T-helper 2 cell treated with Interferon-gamma antibody and Interleukin-4, amounts not matched to agents 5 μg/mL and 100 μg/mL, for 36 hours (primary cell): ENCODE measurements at regions not wholly inside any gene's neighbourhood (a gene's known extent, or its start where the extent isn't known, plus 50 kb on each side); places are given as distances from the start of the nearest gene placed in this dataset.
"Not testable (repeated sequence)": the region's sequence is repeated elsewhere in the genome, so short reads cannot be mapped to it uniquely, and the experiment has no call there.

ENCODE experiments used
- DNase-seq: peaks from one replicate; pipeline ENCODE4 v3.0.0; 2021; ENCODE audit warnings: low spot score
- H3K27ac Mint-ChIP-seq: one replicate; pipeline ENCODE4 v1.8.0; 2021; ENCODE audit warnings: mild to moderate bottlenecking, mixed read lengths
- H3K27me3 Mint-ChIP-seq: one replicate; pipeline ENCODE4 v1.8.0; 2021; ENCODE audit warnings: low read depth, mixed read lengths
- H3K36me3 Mint-ChIP-seq: one replicate; pipeline ENCODE4 v1.8.0; 2021; ENCODE audit warnings: low read depth, mixed read lengths
- H3K4me1 Mint-ChIP-seq: one replicate; pipeline ENCODE4 v1.8.0; 2021; ENCODE audit warnings: low read depth, mixed read lengths
- H3K4me3 Mint-ChIP-seq: one replicate; pipeline ENCODE4 v1.8.0; 2022; ENCODE audit warnings: mild to moderate bottlenecking, moderate library complexity, mixed read lengths
- H3K9me3 Mint-ChIP-seq: one replicate; pipeline ENCODE4 v1.8.0; 2021; ENCODE audit warnings: mixed read lengths

DNA sequence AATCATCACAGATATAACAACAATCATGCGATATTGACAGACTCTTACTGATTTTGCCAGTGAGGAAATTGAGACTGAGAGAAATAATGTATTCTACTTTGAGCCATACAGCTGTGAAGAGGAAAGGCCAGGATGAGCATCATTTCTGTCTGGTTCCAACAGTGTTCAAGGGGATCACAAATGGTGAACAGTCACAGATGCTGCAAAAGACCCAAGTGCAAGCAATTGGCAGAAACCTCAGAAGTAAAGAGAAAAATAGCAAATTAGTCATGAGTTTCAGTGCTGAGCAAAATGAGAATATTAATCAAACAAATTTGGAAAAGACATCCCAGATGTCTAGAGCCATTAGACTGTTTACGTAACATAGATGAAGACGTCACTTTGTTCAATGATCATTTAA, 114.1 kb downstream of the RAB38 start:
- no peaks in the 10 kb centered on the region for H3K9me3 Mint-ChIP-seq
- no peak for DNase-seq
- H3K4me1 Mint-ChIP-seq = no peaks in the 10 kb centered on the region
- no peak overlapping the region for H3K4me3 Mint-ChIP-seq
- peaks cover 4% of the 10 kb centered on the region for H3K27me3 Mint-ChIP-seq
- no peaks in the 10 kb centered on the region for H3K36me3 Mint-ChIP-seq
- no peak overlapping the region for H3K27ac Mint-ChIP-seq

DNA sequence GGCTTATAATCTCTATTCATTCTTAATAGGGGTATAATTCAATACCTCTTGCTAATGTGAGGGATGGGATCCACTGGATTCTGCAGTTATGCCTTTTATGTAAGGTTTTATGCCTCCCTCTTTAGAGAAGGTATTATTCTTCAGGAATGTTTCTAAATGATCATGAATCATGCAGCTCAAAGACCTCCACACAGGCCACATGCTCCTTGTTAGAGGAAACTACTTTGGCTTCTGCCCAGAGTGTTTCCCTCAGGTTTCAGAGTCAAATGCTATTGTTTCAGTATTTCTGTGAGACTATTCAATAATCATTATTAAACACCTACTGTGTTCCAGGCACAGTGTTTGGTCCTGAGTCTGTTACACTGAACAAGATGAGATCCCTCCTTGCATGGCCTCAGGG, 115.9 kb downstream of the RAB38 start:
- no peak overlapping the region for H3K4me3 Mint-ChIP-seq
- no peak for DNase-seq
- no peaks in the 10 kb centered on the region for H3K36me3 Mint-ChIP-seq
- H3K9me3 Mint-ChIP-seq = no peaks in the 10 kb centered on the region
- peaks cover 4% of the 10 kb centered on the region for H3K27me3 Mint-ChIP-seq
- H3K4me1 Mint-ChIP-seq = no peaks in the 10 kb centered on the region
- no peak overlapping the region for H3K27ac Mint-ChIP-seq

DNA sequence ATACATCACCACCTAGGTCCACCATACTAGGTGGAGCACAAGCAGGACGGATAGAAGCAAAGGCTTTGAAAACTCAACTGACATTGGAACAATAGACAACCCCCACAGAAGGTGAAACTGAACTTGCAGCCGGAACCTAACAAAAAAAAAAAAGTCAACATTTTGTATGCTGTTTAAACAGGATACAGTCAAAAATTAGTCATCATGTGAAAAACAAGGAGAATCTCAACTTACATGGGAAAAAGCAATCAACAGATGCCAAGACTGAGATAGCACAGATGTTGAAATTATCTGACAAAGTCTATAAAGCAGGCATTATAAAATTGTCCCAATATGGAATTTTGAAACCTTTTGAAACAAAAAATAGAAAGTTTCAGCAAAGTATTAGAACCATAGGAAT, 123.8 kb downstream of the RAB38 start:
- no peak overlapping the region for H3K4me3 Mint-ChIP-seq
- H3K27ac Mint-ChIP-seq = no peak overlapping the region
- no peak for DNase-seq

DNA sequence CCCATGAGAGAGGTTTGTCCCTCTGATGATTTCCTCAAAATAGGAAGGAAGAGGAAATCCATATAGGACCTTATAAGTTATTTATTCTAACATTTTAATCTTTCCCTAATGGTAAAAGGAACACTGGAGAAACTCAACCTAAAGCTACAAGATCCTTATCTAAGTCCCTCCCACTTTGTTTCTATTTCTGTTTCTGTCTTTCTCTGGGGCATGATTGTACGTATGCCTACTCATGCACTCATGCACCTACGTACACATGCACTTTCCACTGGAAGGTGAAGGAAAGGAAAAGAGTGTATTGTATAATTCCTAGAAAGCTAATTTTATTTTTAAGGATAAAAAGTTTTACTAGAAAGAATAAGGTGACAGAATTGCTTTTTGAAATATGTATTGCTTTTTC, 125.0 kb downstream of the RAB38 start:
- Mint-ChIP-seq H3K27ac (no peak overlapping the region), H3K27me3 (peaks cover 2% of the 10 kb centered on the region), H3K9me3 (no peaks in the 10 kb centered on the region), H3K36me3 (no peaks in the 10 kb centered on the region), H3K4me3 (no peak overlapping the region), H3K4me1 (peaks cover 4% of the 10 kb centered on the region)
- DNase-seq = no peak

More for the DNA sequence above, 123.8 kb downstream of the RAB38 start:
- Mint-ChIP-seq H3K27me3 (peaks cover 2% of the 10 kb centered on the region), H3K9me3 (no peaks in the 10 kb centered on the region), H3K36me3 (no peaks in the 10 kb centered on the region), H3K4me1 (peaks cover 4% of the 10 kb centered on the region)

DNA sequence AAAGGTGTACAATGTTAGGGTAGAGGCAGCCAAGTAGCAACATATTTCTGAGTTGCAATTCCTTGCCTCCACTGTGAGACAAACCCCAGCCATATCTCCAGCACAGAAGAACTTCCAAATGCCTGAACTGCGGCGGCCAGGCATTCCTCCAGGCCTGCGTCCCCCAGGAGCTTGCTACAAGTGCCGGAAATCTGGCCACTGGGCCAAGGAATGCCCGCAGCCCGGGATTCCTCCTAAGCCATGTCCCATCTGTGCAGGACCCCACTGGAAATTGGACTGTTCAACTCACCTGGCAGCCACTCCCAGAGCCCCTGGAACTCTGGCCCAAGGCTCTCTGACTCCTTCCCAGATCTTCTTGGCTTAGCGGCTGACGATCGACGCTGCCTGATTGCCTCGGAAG, 130.0 kb downstream of the RAB38 start:
- not testable (repeated sequence) for H3K27me3 Mint-ChIP-seq, H3K4me1 Mint-ChIP-seq, H3K4me3 Mint-ChIP-seq, H3K36me3 Mint-ChIP-seq, H3K27ac Mint-ChIP-seq, DNase-seq, H3K9me3 Mint-ChIP-seq

DNA sequence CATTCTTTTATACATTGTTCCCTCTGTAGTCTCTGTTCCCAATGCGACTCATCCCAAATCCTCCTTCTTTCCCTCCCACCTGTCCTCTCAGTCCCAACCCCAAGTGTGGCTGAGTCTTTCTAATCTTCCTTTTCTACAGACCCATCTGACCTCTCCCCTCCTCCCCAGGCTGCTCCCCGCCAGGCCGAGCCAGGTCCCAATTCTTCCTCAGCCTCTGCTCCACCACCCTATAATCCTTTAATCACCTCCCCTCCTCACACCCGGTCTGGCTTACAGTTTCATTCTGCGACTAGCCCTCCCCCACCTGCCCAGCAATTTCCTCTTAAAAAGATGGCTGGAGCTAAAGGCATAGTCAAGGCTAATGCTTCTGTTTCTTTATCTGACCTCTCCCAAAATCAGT, 130.6 kb downstream of the RAB38 start:
- not testable (repeated sequence) for H3K4me3 Mint-ChIP-seq, H3K27ac Mint-ChIP-seq, H3K4me1 Mint-ChIP-seq, H3K36me3 Mint-ChIP-seq, DNase-seq, H3K27me3 Mint-ChIP-seq, H3K9me3 Mint-ChIP-seq

DNA sequence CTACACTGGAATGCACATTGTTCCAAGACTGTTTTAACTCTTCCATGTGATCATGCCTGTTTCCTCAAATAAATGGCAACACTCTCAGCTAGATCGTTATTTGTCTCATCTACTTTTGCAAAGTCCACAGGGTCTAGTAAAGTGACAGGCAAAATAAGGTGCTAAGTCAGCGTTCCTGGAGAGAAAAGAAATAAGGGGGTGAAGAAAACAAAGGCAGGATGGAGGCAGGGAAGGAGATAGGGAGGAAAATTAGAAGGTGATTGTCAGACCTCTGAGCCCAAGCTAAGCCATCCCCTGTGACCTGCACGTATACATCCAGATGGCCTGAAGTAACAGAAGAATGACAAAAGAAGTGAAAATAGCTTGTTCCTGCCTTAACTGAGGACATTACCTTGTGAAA, 132.1 kb downstream of the RAB38 start:
- Mint-ChIP-seq H3K27me3 (peaks cover 7% of the 10 kb centered on the region), H3K36me3 (no peaks in the 10 kb centered on the region), H3K27ac (no peak overlapping the region), H3K4me1 (no peaks in the 10 kb centered on the region), H3K4me3 (no peak overlapping the region), H3K9me3 (no peaks in the 10 kb centered on the region)
- DNase-seq = no peak

DNA sequence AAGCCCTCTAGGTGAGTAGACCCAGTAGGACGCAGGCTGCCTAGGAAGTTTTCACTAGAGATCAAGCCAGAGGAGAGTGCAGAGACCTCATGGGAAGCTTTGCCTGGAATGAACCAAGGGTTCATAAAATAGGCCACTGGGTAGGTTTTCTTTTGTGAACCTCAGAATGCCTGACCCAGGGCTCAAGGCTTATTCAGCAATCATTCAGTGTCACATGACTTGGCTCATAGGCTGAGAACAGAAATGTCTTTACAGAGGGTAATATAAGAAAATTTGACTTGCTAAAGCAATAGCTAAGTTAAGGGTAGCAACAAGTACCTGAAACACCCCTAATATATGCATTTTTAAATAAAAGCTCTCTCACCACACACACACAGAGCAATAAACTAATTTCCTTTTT, 132.6 kb downstream of the RAB38 start:
- Mint-ChIP-seq H3K4me1 (no peaks in the 10 kb centered on the region), H3K27ac (no peak overlapping the region), H3K36me3 (no peaks in the 10 kb centered on the region), H3K4me3 (no peak overlapping the region), H3K27me3 (peaks cover 7% of the 10 kb centered on the region), H3K9me3 (no peaks in the 10 kb centered on the region)
- no peak for DNase-seq

DNA sequence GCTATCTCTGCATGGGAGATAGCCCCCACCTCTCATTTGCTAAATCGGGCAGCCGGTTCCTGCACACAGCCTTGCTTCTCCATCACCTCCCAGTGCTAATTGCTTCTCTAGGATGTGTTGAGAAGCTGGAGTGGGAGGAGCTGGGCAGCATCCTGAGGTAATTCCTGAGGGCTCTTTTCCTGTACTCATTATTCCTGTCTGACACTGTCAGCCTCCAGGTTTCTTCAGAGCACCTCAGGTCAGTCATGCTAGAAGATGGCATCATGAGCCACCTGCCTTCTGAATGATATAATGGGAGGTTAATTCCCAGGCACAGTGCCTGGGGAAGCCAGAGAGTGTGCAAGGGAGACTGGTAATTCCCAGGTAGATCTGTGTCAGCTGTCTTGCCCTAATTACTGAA, 133.0 kb downstream of the RAB38 start:
- no peak for DNase-seq
- H3K27ac Mint-ChIP-seq = no peak overlapping the region
- peaks cover 7% of the 10 kb centered on the region for H3K27me3 Mint-ChIP-seq
- H3K9me3 Mint-ChIP-seq = no peaks in the 10 kb centered on the region
- no peaks in the 10 kb centered on the region for H3K4me1 Mint-ChIP-seq
- no peak overlapping the region for H3K4me3 Mint-ChIP-seq
- H3K36me3 Mint-ChIP-seq = no peaks in the 10 kb centered on the region

DNA sequence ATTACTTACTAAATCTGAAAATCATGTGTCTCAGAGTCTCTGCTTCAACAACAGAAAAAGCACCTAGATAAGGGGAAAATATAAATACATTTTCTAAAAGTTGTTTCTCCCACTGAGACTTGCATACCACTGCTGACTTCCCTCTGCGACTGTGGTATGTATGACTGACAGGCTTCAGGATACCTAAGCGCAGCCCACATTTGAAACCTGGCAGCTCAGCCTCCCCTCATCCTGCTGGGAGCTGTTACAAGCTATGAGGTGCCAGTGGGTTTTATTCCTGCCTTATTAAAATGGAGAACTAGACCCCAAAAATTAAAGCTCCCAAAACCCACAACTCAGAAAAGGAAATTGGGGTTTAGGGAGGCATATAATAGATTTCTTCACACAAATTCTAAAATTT, 133.6 kb downstream of the RAB38 start:
- Mint-ChIP-seq H3K9me3 (no peaks in the 10 kb centered on the region), H3K27ac (no peak overlapping the region), H3K4me1 (no peaks in the 10 kb centered on the region), H3K27me3 (peaks cover 7% of the 10 kb centered on the region), H3K36me3 (no peaks in the 10 kb centered on the region), H3K4me3 (no peak overlapping the region)
- DNase-seq = no peak

DNA sequence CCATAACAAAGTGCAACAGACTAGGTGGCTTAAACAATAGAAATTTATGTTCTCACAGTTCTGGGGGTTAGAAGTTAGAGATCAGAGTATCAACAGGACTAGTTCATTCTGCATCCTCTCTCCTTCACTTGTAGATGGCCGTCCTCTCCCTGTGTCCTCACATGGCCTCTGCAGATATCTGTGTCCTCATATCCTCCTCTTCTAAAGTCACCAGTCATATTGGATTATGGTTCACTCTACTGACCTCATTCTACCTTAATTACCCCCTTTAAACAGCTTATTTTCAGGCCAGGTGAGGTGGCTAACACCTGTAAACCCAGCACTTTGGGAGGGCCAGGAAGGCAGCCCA, 135.1 kb downstream of the RAB38 start:
- no peak overlapping the region for H3K4me3 Mint-ChIP-seq
- no peak for DNase-seq
- H3K27ac Mint-ChIP-seq = no peak overlapping the region
- H3K36me3 Mint-ChIP-seq = no peaks in the 10 kb centered on the region
- H3K4me1 Mint-ChIP-seq = no peaks in the 10 kb centered on the region
- peaks cover 7% of the 10 kb centered on the region for H3K27me3 Mint-ChIP-seq
- no peaks in the 10 kb centered on the region for H3K9me3 Mint-ChIP-seq

DNA sequence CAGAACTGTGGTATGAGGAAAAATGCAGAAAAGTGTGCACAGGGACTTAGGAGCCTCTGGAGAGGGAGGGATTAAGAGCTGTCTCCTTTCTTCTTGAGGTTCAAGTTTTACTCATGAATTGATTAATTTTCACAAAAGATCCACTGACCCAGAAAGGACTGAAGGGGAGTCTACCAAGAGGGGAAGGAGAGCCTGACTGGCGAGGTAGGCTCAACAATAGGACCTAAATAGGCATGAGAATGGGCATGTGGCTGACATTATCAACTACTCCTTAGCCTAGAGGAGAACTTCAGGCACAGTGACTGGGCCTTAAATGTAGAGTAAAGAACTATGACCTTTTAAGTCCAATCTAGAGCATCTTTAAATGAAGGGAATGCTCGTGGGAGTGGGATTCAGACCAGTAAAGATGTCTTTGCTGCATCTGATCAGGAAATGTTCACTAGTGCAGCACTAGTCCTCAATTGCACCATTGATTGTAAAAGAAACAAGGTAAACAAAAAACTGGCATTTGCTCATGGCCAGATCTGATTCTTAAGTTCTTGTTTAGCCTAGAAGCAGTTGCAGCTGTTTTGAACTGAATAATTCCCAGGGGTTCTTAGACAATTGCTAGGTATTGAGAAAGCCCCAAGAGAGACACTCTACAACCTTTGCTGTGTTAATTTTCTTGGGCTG, 135.6 kb downstream of the RAB38 start:
- Mint-ChIP-seq H3K36me3 (no peaks in the 10 kb centered on the region), H3K9me3 (no peaks in the 10 kb centered on the region), H3K4me3 (no peak overlapping the region), H3K27me3 (peaks cover 7% of the 10 kb centered on the region), H3K4me1 (no peaks in the 10 kb centered on the region), H3K27ac (no peak overlapping the region)
- DNase-seq = no peak

DNA sequence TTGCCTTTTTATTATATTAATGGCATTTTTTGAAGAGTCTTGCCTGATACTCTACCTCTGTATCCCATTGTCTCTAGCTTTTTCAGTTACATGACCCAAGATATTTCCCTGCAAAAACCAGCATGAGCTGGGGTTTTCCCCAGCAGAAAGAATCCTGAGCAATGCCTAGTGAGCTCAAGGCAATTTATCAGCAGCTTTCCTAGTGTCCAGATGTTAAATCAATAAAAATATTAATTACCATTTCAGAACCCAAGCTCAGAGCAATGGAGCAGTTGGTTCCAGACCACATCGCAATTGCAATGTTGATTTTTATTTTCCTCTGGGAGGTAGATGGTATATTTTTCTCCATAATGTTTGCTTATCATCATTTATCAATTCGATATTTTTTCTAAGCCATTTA, 137.2 kb downstream of the RAB38 start:
- no peak for DNase-seq
- H3K27ac Mint-ChIP-seq = no peak overlapping the region
- H3K4me1 Mint-ChIP-seq = no peaks in the 10 kb centered on the region
- H3K36me3 Mint-ChIP-seq = no peaks in the 10 kb centered on the region
- peaks cover 5% of the 10 kb centered on the region for H3K27me3 Mint-ChIP-seq
- H3K9me3 Mint-ChIP-seq = no peaks in the 10 kb centered on the region
- H3K4me3 Mint-ChIP-seq = no peak overlapping the region

DNA sequence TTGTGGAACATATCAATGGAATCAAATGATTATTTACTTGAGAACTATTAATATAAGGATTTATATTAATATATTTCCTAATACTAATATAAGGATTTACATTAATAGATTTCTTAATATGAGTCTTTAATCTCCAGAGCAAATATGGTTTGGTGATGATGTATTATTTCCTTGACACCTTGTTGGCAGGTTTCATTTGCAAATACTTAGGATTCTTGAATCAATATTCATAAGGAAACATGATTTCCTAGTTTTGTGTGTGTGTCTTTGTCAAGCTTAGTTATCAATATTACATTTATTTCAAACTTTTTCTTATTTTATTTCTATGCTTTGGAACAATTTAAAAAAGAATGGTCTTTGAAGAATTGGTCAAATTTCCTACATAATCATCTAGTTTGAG, 138.5 kb downstream of the RAB38 start:
- Mint-ChIP-seq H3K4me1 (no peaks in the 10 kb centered on the region), H3K9me3 (no peaks in the 10 kb centered on the region), H3K4me3 (no peak overlapping the region), H3K36me3 (no peaks in the 10 kb centered on the region), H3K27ac (no peak overlapping the region), H3K27me3 (peaks cover 5% of the 10 kb centered on the region)
- DNase-seq = no peak

DNA sequence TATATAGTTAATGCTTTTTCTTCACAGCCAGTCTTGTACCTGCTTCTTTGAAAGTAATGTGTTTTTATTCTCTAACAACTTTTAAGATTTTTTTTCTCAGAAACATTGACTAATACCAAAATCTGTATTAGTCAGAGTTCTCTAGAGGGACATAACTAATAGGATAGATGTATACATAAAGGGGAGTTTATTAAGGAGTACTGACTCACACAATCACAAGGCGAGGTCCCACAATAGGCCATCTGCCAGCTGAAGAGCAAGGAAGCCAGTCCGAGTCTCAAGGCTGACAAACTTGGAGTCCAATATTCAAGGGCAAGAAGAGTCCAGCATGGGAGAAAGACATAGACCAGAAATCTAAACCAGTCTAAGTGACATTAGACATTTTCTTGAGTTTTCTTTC, 140.0 kb downstream of the RAB38 start:
- Mint-ChIP-seq H3K27ac (no peak overlapping the region), H3K9me3 (no peaks in the 10 kb centered on the region), H3K36me3 (no peaks in the 10 kb centered on the region), H3K4me1 (no peaks in the 10 kb centered on the region), H3K4me3 (no peak overlapping the region), H3K27me3 (peaks cover 3% of the 10 kb centered on the region)
- DNase-seq = no peak
